SK-N-SH treated with all-trans-retinoic acid at 6 μM for 48 hours (cell line): ENCODE measurements at regions not wholly inside any gene's neighbourhood (a gene's known extent, or its start where the extent isn't known, plus 50 kb on each side); places are given as distances from the start of the nearest gene placed in this dataset.

Experiments
- ATAC-seq: fragments of 200-7000 bp; cut with Tn5 transposase; 3 replicates; pipeline ENCODE4 v1.9.1; 2020; ENCODE audit warnings: mild to moderate bottlenecking, moderate library complexity
- ARNTL ChIP-seq: fragments of 450-650 bp; formaldehyde crosslinking; IDR thresholded peaks from 2 replicates; pipeline ENCODE4 v1.5.0; 2020; ENCODE audit warnings: low read depth, mild to moderate bottlenecking, moderate library complexity, borderline replicate concordance
- BACH2 ChIP-seq: fragments of 250-450 bp; sonication (Bioruptor Pico); IDR thresholded peaks from 2 replicates; pipeline ENCODE4 v1.9.0; 2021; ENCODE audit warnings: mild to moderate bottlenecking, borderline replicate concordance
- CSDC2 ChIP-seq: fragments of 250-450 bp; sonication (Bioruptor Pico); IDR thresholded peaks from 2 replicates; pipeline ENCODE4 v1.5.0; 2020; ENCODE audit warnings: mild to moderate bottlenecking, moderate library complexity
- ESRRG ChIP-seq: fragments of 250-450 bp; sonication (Bioruptor Pico); IDR thresholded peaks from 2 replicates; pipeline ENCODE4 v1.6.1; 2021; ENCODE audit warnings: mild to moderate bottlenecking
- GLIS3 ChIP-seq: fragments of 250-450 bp; sonication (Bioruptor Pico); IDR thresholded peaks from 2 replicates; pipeline ENCODE4 v1.5.0; 2020; ENCODE audit warnings: mild to moderate bottlenecking, moderate library complexity
- ISL1 ChIP-seq: fragments of 250-450 bp; sonication (Bioruptor Pico); IDR thresholded peaks from 2 replicates; pipeline ENCODE4 v2.1.2; 2022; ENCODE audit warnings: mild to moderate bottlenecking, moderate library complexity
- OSR1 ChIP-seq: fragments of 250-450 bp; sonication (Bioruptor Pico); IDR thresholded peaks from 2 replicates; pipeline ENCODE4 v1.8.0; 2022; ENCODE audit warnings: moderate library complexity, mild to moderate bottlenecking, inconsistent platforms
- RARB ChIP-seq: fragments of 250-450 bp; sonication (Bioruptor Pico); IDR thresholded peaks from 2 replicates; pipeline ENCODE4 v1.8.0; 2021; ENCODE audit warnings: mild to moderate bottlenecking, moderate library complexity
- SNAI2 ChIP-seq: fragments of 250-450 bp; sonication (Bioruptor Pico); IDR thresholded peaks from 2 replicates; pipeline ENCODE4 v1.5.0; 2020; ENCODE audit warnings: mild to moderate bottlenecking, moderate library complexity
- TCF4 ChIP-seq: fragments of 250-450 bp; sonication (Bioruptor Pico); IDR thresholded peaks from 2 replicates; pipeline ENCODE4 v1.8.0; 2021; ENCODE audit warnings: mild to moderate bottlenecking, moderate library complexity, borderline replicate concordance
- TOX ChIP-seq: fragments of 250-450 bp; sonication (Bioruptor Pico); IDR thresholded peaks from 2 replicates; pipeline ENCODE4 v1.8.0; 2021; ENCODE audit warnings: mild to moderate bottlenecking, moderate library complexity, borderline replicate concordance
- ZC3H10 ChIP-seq: fragments of 250-450 bp; sonication (Bioruptor Pico); IDR thresholded peaks from 2 replicates; pipeline ENCODE4 v1.5.1; 2021; ENCODE audit warnings: mild to moderate bottlenecking, moderate library complexity
- ZFP3 ChIP-seq: fragments of 250-450 bp; sonication (Bioruptor Pico); IDR thresholded peaks from 2 replicates; pipeline ENCODE4 v1.5.0; 2020; ENCODE audit warnings: mild to moderate bottlenecking, moderate library complexity
- ZFP30 ChIP-seq: fragments of 450-650 bp; formaldehyde crosslinking; IDR thresholded peaks from 2 replicates; pipeline ENCODE4 v1.5.0; 2022; ENCODE audit warnings: mild to moderate bottlenecking, moderate library complexity
- ZNF565 ChIP-seq: fragments of 450-650 bp; formaldehyde crosslinking; conservative IDR thresholded peaks from 2 replicates; pipeline ENCODE4 v1.5.0; 2020; ENCODE audit warnings: low read depth, mild to moderate bottlenecking, moderate library complexity
- ZNF8 ChIP-seq: fragments of 450-650 bp; formaldehyde crosslinking; IDR thresholded peaks from 2 replicates; pipeline ENCODE4 v1.5.0; 2020; ENCODE audit warnings: mild to moderate bottlenecking, moderate library complexity
- TF ChIP-seq, protein P1 (sequence below): fragments of 250-450 bp; sonication (Bioruptor Pico); IDR thresholded peaks from 2 replicates; pipeline ENCODE4 v1.5.1; 2021; ENCODE audit warnings: mild to moderate bottlenecking, moderate library complexity
- TF ChIP-seq, protein P2 (sequence below): fragments of 250-450 bp; sonication (Bioruptor Pico); IDR thresholded peaks from 2 replicates; pipeline ENCODE4 v1.8.0; 2021; ENCODE audit warnings: low read depth, mild to moderate bottlenecking, moderate library complexity, borderline replicate concordance
- TF ChIP-seq, protein P3 (sequence below): fragments of 250-450 bp; sonication (Bioruptor Pico); IDR thresholded peaks from 2 replicates; pipeline ENCODE4 v1.8.0; 2020; ENCODE audit warnings: mild to moderate bottlenecking, moderate library complexity, borderline replicate concordance
- TF ChIP-seq, protein P4 (sequence below): fragments of 250-450 bp; sonication (Bioruptor Pico); IDR thresholded peaks from 2 replicates; pipeline ENCODE4 v1.5.0; 2020; ENCODE audit warnings: mild to moderate bottlenecking, moderate library complexity
- TF ChIP-seq, protein P5 (sequence below): fragments of 250-450 bp; sonication (Bioruptor Pico); IDR thresholded peaks from 2 replicates; pipeline ENCODE4 v1.5.1; 2020; ENCODE audit warnings: low read depth, mild to moderate bottlenecking, moderate library complexity

DNA sequence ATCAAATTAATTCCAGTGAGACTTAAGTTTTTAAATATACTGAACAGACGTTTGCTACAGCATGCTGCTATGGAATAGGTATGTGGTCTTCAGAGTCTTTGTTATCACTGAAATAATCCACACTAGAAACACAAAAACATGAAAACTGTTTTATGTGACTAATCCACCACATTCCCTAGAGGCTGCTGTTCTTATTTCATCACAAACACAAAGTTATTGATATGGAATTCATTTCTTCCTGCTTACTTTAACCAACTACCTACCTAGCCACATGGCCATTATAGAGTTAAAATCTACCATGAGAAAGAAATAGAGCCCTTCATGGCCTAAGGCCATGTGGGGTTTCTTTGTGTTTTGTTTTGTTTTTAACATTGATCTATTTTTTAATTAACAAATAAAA lies 232.3 kb upstream of the PTGER4 start:
- no peak for ATAC-seq
- TF ChIP-seq OSR1 = no peak
- no peak for TF ChIP-seq ZNF565 (CRISPR knock-in tag)
- no peak for TF ChIP-seq ZFP30
- TF ChIP-seq, protein P1, sequence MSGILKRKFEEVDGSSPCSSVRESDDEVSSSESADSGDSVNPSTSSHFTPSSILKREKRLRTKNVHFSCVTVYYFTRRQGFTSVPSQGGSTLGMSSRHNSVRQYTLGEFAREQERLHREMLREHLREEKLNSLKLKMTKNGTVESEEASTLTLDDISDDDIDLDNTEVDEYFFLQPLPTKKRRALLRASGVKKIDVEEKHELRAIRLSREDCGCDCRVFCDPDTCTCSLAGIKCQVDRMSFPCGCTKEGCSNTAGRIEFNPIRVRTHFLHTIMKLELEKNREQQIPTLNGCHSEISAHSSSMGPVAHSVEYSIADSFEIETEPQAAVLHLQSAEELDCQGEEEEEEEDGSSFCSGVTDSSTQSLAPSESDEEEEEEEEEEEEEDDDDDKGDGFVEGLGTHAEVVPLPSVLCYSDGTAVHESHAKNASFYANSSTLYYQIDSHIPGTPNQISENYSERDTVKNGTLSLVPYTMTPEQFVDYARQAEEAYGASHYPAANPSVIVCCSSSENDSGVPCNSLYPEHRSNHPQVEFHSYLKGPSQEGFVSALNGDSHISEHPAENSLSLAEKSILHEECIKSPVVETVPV = no peak
- no peak for TF ChIP-seq TOX
- TF ChIP-seq BACH2 (CRISPR knock-in tag) = no peak
- no peak for TF ChIP-seq SNAI2
- TF ChIP-seq ISL1 = no peak
- TF ChIP-seq, protein P2, sequence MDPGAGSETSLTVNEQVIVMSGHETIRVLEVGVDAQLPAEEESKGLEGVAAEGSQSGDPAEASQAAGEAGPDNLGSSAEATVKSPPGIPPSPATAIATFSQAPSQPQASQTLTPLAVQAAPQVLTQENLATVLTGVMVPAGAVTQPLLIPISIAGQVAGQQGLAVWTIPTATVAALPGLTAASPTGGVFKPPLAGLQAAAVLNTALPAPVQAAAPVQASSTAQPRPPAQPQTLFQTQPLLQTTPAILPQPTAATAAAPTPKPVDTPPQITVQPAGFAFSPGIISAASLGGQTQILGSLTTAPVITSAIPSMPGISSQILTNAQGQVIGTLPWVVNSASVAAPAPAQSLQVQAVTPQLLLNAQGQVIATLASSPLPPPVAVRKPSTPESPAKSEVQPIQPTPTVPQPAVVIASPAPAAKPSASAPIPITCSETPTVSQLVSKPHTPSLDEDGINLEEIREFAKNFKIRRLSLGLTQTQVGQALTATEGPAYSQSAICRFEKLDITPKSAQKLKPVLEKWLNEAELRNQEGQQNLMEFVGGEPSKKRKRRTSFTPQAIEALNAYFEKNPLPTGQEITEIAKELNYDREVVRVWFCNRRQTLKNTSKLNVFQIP (CRISPR knock-in tag) = no peak
- TF ChIP-seq GLIS3 (CRISPR knock-in tag) = no peak
- no peak for TF ChIP-seq ZC3H10 (CRISPR knock-in tag)
- TF ChIP-seq ZFP3 (CRISPR knock-in tag) = no peak
- no peak for TF ChIP-seq ESRRG (CRISPR knock-in tag)
- TF ChIP-seq, protein P3, sequence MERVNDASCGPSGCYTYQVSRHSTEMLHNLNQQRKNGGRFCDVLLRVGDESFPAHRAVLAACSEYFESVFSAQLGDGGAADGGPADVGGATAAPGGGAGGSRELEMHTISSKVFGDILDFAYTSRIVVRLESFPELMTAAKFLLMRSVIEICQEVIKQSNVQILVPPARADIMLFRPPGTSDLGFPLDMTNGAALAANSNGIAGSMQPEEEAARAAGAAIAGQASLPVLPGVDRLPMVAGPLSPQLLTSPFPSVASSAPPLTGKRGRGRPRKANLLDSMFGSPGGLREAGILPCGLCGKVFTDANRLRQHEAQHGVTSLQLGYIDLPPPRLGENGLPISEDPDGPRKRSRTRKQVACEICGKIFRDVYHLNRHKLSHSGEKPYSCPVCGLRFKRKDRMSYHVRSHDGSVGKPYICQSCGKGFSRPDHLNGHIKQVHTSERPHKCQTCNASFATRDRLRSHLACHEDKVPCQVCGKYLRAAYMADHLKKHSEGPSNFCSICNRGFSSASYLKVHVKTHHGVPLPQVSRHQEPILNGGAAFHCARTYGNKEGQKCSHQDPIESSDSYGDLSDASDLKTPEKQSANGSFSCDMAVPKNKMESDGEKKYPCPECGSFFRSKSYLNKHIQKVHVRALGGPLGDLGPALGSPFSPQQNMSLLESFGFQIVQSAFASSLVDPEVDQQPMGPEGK (CRISPR knock-in tag) = no peak
- no peak for TF ChIP-seq RARB (CRISPR knock-in tag)
- TF ChIP-seq, protein P4, sequence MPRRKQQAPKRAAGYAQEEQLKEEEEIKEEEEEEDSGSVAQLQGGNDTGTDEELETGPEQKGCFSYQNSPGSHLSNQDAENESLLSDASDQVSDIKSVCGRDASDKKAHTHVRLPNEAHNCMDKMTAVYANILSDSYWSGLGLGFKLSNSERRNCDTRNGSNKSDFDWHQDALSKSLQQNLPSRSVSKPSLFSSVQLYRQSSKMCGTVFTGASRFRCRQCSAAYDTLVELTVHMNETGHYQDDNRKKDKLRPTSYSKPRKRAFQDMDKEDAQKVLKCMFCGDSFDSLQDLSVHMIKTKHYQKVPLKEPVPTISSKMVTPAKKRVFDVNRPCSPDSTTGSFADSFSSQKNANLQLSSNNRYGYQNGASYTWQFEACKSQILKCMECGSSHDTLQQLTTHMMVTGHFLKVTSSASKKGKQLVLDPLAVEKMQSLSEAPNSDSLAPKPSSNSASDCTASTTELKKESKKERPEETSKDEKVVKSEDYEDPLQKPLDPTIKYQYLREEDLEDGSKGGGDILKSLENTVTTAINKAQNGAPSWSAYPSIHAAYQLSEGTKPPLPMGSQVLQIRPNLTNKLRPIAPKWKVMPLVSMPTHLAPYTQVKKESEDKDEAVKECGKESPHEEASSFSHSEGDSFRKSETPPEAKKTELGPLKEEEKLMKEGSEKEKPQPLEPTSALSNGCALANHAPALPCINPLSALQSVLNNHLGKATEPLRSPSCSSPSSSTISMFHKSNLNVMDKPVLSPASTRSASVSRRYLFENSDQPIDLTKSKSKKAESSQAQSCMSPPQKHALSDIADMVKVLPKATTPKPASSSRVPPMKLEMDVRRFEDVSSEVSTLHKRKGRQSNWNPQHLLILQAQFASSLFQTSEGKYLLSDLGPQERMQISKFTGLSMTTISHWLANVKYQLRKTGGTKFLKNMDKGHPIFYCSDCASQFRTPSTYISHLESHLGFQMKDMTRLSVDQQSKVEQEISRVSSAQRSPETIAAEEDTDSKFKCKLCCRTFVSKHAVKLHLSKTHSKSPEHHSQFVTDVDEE = no peak
- TF ChIP-seq, protein P5, sequence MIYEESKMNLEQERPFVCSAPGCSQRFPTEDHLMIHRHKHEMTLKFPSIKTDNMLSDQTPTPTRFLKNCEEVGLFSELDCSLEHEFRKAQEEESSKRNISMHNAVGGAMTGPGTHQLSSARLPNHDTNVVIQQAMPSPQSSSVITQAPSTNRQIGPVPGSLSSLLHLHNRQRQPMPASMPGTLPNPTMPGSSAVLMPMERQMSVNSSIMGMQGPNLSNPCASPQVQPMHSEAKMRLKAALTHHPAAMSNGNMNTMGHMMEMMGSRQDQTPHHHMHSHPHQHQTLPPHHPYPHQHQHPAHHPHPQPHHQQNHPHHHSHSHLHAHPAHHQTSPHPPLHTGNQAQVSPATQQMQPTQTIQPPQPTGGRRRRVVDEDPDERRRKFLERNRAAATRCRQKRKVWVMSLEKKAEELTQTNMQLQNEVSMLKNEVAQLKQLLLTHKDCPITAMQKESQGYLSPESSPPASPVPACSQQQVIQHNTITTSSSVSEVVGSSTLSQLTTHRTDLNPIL = no peak

DNA sequence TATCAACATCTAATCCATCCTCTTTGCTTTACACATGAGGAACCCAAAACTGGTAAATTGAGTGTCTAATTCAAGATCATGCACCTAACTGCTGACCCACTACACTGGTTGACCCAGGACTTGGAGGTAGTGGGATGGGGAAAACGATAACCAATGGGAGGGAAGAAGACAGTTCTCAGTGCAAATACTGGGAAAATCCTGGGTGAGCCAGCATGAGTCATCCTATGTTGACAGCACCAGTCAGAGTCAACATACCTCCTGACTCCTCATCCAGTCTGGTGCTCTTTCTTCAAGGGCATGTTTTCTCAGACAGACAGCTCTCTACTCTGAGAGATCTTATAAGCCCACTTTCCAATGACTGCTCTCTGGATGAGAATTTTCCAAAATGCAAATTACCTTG lies 232.8 kb upstream of the PTGER4 start:
- no peak for ATAC-seq
- TF ChIP-seq, protein P5 = no peak
- TF ChIP-seq ZFP30 (no peak), ZFP3 (CRISPR knock-in tag) (no peak), ZNF8 (CRISPR knock-in tag) (no peak), BACH2 (CRISPR knock-in tag) (no peak), ZNF565 (CRISPR knock-in tag) (no peak), ESRRG (CRISPR knock-in tag) (no peak), ARNTL (CRISPR knock-in tag) (no peak), CSDC2 (CRISPR knock-in tag) (no peak), TCF4 (CRISPR knock-in tag) (no peak), RARB (CRISPR knock-in tag) (no peak)
- TF ChIP-seq, protein P1 = no peak
